SKM-1 (cell line): ENCODE measurements at regions not wholly inside any gene's neighbourhood (a gene's known extent, or its start where the extent isn't known, plus 50 kb on each side); places are given as distances from the start of the nearest gene placed in this dataset.
"Not testable (repeated sequence)": the region's sequence is repeated elsewhere in the genome, so short reads cannot be mapped to it uniquely, and the experiment has no call there.

Experiments
- DNase-seq: peaks from one replicate; lab custom pipeline; 2025; ENCODE audit not compliant: unreplicated experiment; lab: John Stamatoyannopoulos, UW

GRCh38 chr1:118578276-118578675 is 393.2 kb upstream of the SPAG17 start:
- DNase-seq: no peak

- DNase-seq: no peak
Measured at GRCh38 chr1:118575060-118575459, 390.0 kb upstream of the SPAG17 start.

- DNase-seq: no peak
Measured at GRCh38 chr1:118564961-118565703, 380.1 kb upstream of the SPAG17 start.

- peak; percentile 88 for DNase-seq
Measured at GRCh38 chr1:118563981-118564951, 379.2 kb upstream of the SPAG17 start.

GRCh38 chr1:118558933-118559332 is 373.9 kb upstream of the SPAG17 start:
- DNase-seq: no peak

- no peak for DNase-seq
Measured at GRCh38 chr1:118556936-118557335, 371.9 kb upstream of the SPAG17 start.

GRCh38 chr1:118555638-118556037 is 370.6 kb upstream of the SPAG17 start:
- no peak for DNase-seq

- no peak for DNase-seq
Measured at GRCh38 chr1:118535901-118536300, 350.9 kb upstream of the SPAG17 start.

GRCh38 chr1:118511922-118512321 is 326.9 kb upstream of the SPAG17 start:
- DNase-seq: not testable (repeated sequence)

GRCh38 chr1:118504867-118505266 is 319.8 kb upstream of the SPAG17 start:
- DNase-seq: no peak

- no peak for DNase-seq
Measured at GRCh38 chr1:118504221-118504644, 319.2 kb upstream of the SPAG17 start.

GRCh38 chr1:118503752-118504151 is 318.7 kb upstream of the SPAG17 start:
- no peak for DNase-seq

- no peak for DNase-seq
Measured at GRCh38 chr1:118494998-118495397, 310.0 kb upstream of the SPAG17 start.

- no peak for DNase-seq
Measured at GRCh38 chr1:118488787-118489186, 303.8 kb upstream of the SPAG17 start.

GRCh38 chr1:118487932-118488331 is 302.9 kb upstream of the SPAG17 start:
- no peak for DNase-seq

- no peak for DNase-seq
Measured at GRCh38 chr1:118487091-118487490, 302.1 kb upstream of the SPAG17 start.

GRCh38 chr1:118486199-118486598 is 301.2 kb upstream of the SPAG17 start:
- no peak for DNase-seq

- no peak for DNase-seq
Measured at GRCh38 chr1:118485757-118486156, 300.7 kb upstream of the SPAG17 start.

- DNase-seq: no peak
Measured at GRCh38 chr1:118484893-118485292, 299.9 kb upstream of the SPAG17 start.

GRCh38 chr1:118483245-118484006 is 298.4 kb upstream of the SPAG17 start:
- DNase-seq: no peak

- DNase-seq: no peak
Measured at GRCh38 chr1:118481126-118481525, 296.1 kb upstream of the SPAG17 start.
